ENCODE measurements at regions not wholly inside any gene's neighbourhood (a gene's known extent, or its start where the extent isn't known, plus 50 kb on each side); places are given as distances from the start of the nearest gene placed in this dataset.

DNA sequence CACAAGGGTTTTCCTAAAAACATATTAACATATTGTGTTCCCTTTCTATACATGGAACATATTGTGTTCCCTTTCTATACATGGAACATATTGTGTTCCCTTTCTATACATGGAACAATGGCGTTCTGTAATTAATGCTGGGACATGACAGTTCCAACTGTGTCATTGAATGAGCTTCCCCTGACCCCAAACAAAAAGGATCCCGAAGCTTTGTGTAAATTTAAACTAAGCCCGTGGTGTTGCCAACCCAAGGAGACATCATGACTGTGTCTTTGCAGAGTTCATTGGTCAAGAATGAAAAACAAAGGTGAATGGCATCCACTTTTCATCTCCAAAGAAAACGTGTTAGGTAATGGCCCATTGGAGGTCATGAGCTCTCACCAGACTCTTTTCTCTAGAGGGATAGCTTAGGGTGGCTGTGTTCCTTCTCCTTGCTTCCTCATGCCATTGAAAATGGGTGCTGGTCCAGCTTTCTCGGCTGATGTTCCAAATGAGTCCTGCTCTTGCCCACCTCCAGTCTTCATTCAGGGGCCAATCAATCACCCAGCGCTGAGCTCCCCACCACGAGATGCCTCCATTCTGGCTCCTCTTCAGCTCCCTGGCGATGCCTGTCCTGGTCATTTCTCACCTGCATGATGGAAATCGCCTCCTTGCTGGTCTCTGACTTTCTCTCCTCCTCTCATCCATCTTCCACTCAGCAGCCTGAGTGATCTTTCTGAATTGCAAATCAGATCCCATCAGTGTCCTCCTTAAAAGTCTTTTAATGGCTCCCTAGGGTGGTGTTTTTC lies 156.1 kb downstream of the VRK1 start:
- no peak for TF ChIP-seq POLR2A (IDR thresholded peaks at IDR 0.05)
- TF ChIP-seq, protein P1, sequence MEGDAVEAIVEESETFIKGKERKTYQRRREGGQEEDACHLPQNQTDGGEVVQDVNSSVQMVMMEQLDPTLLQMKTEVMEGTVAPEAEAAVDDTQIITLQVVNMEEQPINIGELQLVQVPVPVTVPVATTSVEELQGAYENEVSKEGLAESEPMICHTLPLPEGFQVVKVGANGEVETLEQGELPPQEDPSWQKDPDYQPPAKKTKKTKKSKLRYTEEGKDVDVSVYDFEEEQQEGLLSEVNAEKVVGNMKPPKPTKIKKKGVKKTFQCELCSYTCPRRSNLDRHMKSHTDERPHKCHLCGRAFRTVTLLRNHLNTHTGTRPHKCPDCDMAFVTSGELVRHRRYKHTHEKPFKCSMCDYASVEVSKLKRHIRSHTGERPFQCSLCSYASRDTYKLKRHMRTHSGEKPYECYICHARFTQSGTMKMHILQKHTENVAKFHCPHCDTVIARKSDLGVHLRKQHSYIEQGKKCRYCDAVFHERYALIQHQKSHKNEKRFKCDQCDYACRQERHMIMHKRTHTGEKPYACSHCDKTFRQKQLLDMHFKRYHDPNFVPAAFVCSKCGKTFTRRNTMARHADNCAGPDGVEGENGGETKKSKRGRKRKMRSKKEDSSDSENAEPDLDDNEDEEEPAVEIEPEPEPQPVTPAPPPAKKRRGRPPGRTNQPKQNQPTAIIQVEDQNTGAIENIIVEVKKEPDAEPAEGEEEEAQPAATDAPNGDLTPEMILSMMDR (IDR thresholded peaks at IDR 0.05), result no peak
